Hepatocyte (in vitro differentiated cells): ENCODE measurements at regions not wholly inside any gene's neighbourhood (a gene's known extent, or its start where the extent isn't known, plus 50 kb on each side); places are given as distances from the start of the nearest gene placed in this dataset.

Source experiments
- CTCF ChIP-seq: fragments of 200-600 bp; sonication (generic); IDR thresholded peaks from 2 replicates; pipeline ENCODE4 v1.5.1; 2016; ENCODE audit warnings: antibody characterized with exemption, mild to moderate bottlenecking; ENCODE audit not compliant: poor library complexity
- EZH2 ChIP-seq: fragments of 200-600 bp; sonication (generic); IDR thresholded peaks from 2 replicates; pipeline ENCODE4 v1.6.1; 2016; ENCODE audit warnings: antibody characterized with exemption, mild to moderate bottlenecking, borderline replicate concordance
- EZH2phosphoT487 ChIP-seq: fragments of 200-600 bp; sonication (generic); IDR thresholded peaks from one replicate; pipeline ENCODE4 v1.6.1; 2018; ENCODE audit warnings: antibody characterized with exemption, mild to moderate bottlenecking, low read depth, moderate library complexity; ENCODE audit not compliant: unreplicated experiment, severe bottlenecking

- TF ChIP-seq CTCF (no peak), EZH2 (no peak), EZH2phosphoT487 (no peak)
Measured at GRCh38 chr2:15776992-15777702, 163.2 kb upstream of the MYCN start.
